Suppressor macrophage treated with lipopolysaccharide for 4 hours (primary cell): ENCODE measurements at regions not wholly inside any gene's neighbourhood (a gene's known extent, or its start where the extent isn't known, plus 50 kb on each side); places are given as distances from the start of the nearest gene placed in this dataset.

Source experiments
- DNase-seq: peaks from one replicate; pipeline ENCODE4 v3.0.0-alpha.2; 2020

DNA sequence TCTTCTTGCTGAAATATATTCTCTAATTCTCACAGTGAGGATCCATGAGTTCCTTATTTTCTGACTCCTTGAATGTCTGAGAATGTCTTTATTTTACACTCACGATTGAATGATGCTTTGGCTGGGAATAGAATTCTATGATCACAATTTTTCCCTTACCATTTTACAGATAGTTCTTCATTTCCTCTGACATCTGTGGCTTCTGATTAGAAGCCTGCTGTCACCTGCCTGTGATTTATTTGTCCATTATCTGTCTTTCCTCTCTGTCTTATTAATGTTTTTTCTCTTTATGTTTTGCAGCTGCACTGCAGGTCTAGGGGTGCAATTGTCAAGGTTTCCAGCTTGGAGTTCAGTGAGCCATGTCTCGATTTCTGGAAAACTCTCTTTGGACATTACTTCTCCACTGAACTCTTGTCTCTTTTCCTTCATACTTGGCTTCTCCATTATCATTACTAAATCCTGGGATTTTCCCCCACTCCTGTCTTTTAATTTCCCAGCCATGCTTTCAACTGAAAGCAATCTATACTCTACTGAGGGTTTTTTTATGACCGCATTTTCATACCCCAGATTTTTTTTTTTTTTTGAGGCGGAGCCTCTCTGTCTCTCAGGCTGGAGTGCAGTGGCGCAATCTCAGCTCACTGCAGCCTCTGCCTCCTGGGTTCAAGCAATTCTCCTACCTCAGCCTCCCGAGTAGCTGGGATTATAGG, 85.8 kb upstream of the PRNP start:
- DNase-seq, result no peak

- no peak for DNase-seq
Observed at GRCh38 chr20:4597215-4597614, 89.0 kb upstream of the PRNP start.

GRCh38 chr20:4593149-4593525, 93.1 kb upstream of the PRNP start:
- no peak for DNase-seq

GRCh38 chr20:4592316-4593148, 93.7 kb upstream of the PRNP start:
- DNase-seq, result peak; percentile 64

DNA sequence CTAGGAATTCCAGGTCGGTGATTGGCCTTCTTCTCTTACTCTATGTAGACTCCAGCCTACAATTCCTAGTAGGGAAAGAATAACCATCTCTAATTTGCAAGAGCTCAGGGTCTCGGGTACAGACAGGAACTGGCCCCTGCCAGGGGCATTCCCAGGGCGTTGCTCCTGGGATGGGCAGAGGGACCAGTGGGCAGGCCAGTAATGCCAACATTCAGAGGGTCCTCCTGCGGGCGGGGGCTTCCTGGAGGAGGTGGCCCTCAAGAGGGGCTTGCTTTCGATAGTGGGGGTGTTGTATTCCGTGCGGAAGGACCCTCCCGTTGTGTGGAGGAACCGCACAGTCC, 94.3 kb upstream of the PRNP start:
- no peak for DNase-seq

DNA sequence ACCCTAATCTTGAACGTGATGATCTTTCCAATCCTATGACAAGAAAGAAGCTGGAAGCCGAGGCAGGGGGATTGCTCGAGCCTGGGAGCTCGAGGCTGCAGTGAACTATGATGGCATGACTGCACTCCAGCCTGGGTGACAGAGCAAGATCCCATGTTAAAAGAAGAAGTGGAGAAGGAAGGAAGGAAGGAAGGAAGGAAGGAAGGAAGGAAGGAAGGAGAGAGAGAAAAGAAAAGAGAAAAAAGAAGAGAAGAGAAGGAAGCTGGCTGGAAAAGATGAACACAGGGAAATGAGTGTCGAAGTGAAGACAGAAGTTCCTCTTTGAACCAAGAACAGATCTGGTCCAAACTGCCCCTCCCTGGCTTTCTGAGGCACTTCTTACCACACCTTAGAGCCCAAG, 100.5 kb upstream of the PRNP start:
- no peak for DNase-seq

GRCh38 chr20:4585104-4585753, 101.0 kb upstream of the PRNP start:
- DNase-seq, result peak; percentile 76

DNA sequence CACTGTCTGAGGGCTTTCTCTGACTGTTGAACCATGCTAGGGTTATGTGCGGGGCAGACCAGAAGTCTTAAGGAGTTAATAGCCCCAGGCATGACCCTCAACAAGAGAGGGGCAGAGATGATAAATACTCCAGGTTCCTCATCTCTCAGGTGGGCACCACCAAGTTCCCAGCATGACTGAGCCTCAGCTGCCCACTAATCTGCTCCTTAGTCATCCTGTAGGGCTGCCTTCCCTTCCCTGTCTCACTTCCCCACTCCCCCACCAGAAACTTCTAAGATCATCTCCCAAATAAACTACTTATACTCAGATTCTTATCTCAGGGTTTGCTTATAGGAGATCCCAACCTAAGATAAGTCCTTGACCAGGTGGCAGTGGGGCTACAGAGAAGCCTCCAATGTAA, 101.7 kb upstream of the PRNP start:
- DNase-seq, result peak; percentile 41

DNA sequence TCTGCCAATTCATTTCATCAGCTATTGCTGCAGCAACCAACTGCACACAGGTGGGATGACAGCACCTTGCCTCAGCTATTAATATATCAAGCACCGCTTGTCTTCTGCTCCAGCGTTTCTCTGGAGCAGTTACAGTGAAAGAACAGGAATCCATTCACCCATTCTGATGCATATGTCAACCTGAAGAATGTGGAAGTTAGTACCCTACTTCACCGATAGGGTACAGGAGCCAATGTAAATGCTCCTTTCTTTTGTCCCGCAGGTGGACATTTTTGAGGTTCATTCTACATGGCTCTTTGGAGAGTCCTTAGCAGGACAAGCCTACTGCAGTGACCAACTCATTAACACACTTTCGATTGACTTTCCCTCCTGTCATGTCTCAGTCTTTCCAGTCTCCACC, 104.4 kb upstream of the PRNP start:
- DNase-seq, result no peak

DNA sequence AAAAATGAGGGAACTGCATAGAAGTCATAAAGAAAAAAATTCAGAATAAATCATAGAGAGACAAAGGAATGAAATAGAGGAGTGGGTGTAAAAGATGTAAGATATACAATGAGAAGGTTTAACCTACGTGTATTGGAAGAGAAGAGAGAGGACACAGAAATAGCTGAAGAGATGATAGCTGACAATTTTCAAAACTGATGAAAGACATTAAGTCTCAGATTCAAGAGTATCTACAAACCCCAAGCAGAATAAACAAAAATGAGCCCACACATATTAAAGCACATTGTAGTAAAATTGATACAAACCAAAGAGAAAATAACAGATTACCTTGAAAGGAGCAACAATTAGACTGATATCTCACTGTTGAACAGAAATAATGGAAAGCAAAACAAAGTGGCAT, 107.9 kb upstream of the PRNP start:
- no peak for DNase-seq

DNA sequence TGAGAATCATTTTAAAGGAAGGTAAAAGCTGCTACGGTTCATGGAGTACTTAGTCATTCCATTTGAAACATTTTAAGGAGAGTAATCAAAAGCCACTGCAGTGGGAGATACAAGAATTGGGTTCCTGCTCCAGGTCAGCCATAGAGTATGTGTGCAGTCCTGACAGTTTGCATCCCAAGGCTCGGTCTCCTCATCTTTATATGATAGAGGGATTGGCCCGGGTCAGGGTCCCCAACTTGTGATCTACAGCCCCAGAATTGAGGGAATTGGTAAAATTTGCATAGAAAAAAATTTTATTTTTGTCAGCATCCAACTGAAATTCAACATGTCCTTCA, 111.9 kb upstream of the PRNP start:
- no peak for DNase-seq

GRCh38 chr20:4573564-4574355, 112.5 kb upstream of the PRNP start:
- no peak for DNase-seq

GRCh38 chr20:4571759-4572531, 114.3 kb upstream of the PRNP start:
- DNase-seq, result no peak

- no peak for DNase-seq
Observed at GRCh38 chr20:4569865-4570264, 116.4 kb upstream of the PRNP start.

- DNase-seq, result no peak
Observed at GRCh38 chr20:4569092-4569491, 117.2 kb upstream of the PRNP start.

DNA sequence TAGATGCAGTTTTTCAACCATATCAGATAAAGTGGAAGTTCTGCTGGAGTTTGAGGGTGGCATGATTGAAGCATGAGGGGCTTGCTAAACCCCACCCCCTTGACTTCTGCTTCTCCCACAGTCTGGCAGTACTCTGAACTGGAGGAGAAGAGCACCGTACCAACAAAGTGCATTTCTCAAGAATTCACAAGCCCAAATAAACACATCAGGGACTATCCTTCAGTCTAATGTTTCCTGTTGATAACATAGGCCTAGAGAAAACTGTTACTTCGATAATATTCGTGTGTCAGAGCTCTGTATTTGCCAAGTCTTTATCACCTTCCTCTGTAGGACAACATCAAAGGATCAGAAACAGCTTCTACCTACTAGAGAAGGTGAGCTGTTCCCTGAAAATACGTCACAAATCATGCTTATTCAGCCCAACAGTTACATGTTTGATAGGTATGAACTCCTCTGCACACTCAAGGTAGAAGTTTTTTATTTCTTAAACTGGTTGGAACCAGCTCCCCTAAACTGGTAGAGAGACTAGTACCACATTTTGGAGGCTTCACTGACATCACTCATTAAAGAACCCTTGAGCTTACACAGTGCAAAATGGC, 117.8 kb upstream of the PRNP start:
- DNase-seq, result no peak

DNA sequence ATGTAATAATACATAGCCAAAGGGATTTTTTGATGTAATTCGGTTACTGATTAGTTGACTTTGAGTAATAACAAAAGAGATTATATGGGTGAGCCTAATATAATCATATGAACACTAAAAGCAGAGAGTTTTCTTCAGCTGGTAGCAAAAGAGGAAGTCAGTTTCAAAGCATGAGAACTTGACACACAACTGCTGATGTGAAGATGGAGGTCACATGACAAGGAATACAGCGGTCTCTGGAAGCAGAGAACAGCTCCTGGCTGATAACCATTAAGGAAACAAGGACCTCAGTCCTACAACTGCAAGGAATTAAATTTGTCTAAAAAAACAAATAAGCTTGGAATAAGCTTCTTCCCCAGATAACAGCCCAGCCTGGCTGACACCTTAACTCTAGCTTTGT, 119.1 kb upstream of the PRNP start:
- peak; percentile 64 for DNase-seq

DNA sequence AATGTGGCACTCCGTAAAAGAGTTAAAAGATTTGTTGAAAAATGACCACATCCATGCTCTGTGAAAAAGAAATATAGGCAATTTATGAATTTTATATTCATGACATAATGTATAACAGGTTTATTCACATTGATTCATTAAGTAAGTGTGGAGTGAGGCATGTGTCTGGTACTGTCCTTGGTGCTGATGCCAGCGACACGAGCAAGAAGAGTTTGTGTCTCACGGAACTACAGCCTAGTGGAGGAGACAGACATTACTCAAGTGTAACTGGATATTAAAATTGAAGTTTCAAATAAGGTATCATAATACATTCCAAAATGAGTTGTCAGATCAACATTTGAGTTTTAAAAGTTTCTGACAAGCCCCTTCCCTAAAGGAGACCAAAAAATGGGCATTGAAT, 122.7 kb upstream of the PRNP start:
- DNase-seq, result no peak

GRCh38 chr20:4563031-4563430, 123.2 kb upstream of the PRNP start:
- DNase-seq, result no peak

- no peak for DNase-seq
Observed at GRCh38 chr20:4560667-4561066, 125.6 kb upstream of the PRNP start.

DNA sequence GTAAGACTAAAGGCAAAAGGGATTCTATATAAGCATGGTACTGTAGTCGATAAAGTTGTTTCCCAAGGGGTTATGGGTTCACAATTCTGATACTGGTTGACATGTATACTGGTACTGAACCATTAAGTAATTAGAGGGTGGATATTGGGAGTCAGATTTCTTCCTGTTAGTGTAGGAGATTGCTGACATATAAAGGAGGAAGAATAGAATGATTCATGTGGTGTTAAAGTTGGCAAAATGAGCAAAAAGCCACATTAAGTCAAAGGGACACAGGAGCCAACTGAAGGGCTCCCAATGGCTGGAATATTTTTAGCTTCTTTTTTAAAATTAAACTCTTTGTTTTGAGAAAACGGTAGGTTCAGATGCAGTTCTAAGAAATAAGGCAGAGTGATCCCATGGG, 126.3 kb upstream of the PRNP start:
- DNase-seq, result no peak

- DNase-seq, result no peak
Observed at GRCh38 chr20:4559106-4559505, 127.2 kb upstream of the PRNP start.
